ENCODE measurements at regions not wholly inside any gene's neighbourhood (a gene's known extent, or its start where the extent isn't known, plus 50 kb on each side); places are given as distances from the start of the nearest gene placed in this dataset.

GRCh38 chr4:124046190-124046589, 649.6 kb downstream of the SPRY1 start:
- ChIA-PET POLR2A (no interaction called here), CTCF (no interaction called here)
- Histone ChIP-seq H3K27ac (ENCODE audit: low read length in 2 of 2) (no peak overlapping the region), H3K79me2 (ENCODE audit: control insufficient read depth, insufficient read depth, low read length) (no peaks in the 10 kb centered on the region), H3K4me3 (ENCODE audit: control extremely low read depth in 1 of 5, extremely low read depth in 1 of 5, insufficient read depth in 1 of 5, low read depth in 2 of 5, low read length in 4 of 5) (no peak overlapping the region), H2AFZ (ENCODE audit: insufficient read depth, low read depth, low read length, poor library complexity, severe bottlenecking) (no peak overlapping the region), H3K4me1 (ENCODE audit: control insufficient read depth in 2 of 2, insufficient read depth in 2 of 2, low read length in 2 of 2) (no peaks in the 10 kb centered on the region), H3K4me2 (replicated peaks; ENCODE audit: low read depth, low read length, poor library complexity, severe bottlenecking) (no peak overlapping the region), H3K9ac (ENCODE audit: low read length) (no peak overlapping the region), H4K20me1 (ENCODE audit: control insufficient read depth, insufficient read depth, low read length, poor library complexity, severe bottlenecking) (no peaks in the 10 kb centered on the region), H3K36me3 (replicated peaks in 1 of 2; ENCODE audit: control extremely low read depth in 1 of 2, control insufficient read depth in 1 of 2, extremely low read depth in 1 of 2, insufficient read depth in 2 of 2, low read length in 1 of 2) (no peaks in the 10 kb centered on the region), H3K9me3 (ENCODE audit: control extremely low read depth in 1 of 3, control insufficient read depth in 2 of 3, insufficient read depth in 1 of 3, low read length in 2 of 3) (peaks cover 0 to 8% (median 0%) of the 10 kb centered on the region in 3 donors), H3K27me3 (replicated peaks in 1 of 4; ENCODE audit: control extremely low read depth in 1 of 4, control insufficient read depth in 3 of 4, insufficient read depth in 4 of 4, low read length in 3 of 4) (no peaks in the 10 kb centered on the region)
- Mint-ChIP-seq H3K4me1 (no peaks in the 10 kb centered on the region), H3K27ac (no peak overlapping the region), H3K4me3 (no peak overlapping the region), H3K27me3 (no peaks in the 10 kb centered on the region), H3K9me3 (ENCODE audit: insufficient read depth) (no peaks in the 10 kb centered on the region)
- no peak for TF ChIP-seq EZH2 (IDR thresholded peaks at IDR 0.05; ENCODE audit: borderline replicate concordance, insufficient read depth, low read depth, low read length, poor library complexity, severe bottlenecking)
- TF ChIP-seq, protein P1, sequence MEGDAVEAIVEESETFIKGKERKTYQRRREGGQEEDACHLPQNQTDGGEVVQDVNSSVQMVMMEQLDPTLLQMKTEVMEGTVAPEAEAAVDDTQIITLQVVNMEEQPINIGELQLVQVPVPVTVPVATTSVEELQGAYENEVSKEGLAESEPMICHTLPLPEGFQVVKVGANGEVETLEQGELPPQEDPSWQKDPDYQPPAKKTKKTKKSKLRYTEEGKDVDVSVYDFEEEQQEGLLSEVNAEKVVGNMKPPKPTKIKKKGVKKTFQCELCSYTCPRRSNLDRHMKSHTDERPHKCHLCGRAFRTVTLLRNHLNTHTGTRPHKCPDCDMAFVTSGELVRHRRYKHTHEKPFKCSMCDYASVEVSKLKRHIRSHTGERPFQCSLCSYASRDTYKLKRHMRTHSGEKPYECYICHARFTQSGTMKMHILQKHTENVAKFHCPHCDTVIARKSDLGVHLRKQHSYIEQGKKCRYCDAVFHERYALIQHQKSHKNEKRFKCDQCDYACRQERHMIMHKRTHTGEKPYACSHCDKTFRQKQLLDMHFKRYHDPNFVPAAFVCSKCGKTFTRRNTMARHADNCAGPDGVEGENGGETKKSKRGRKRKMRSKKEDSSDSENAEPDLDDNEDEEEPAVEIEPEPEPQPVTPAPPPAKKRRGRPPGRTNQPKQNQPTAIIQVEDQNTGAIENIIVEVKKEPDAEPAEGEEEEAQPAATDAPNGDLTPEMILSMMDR (IDR thresholded peaks at IDR 0.05) = no peak
- WGBS (ENCODE audit: insufficient coverage) = no CpG with 5 or more reads among the region's 2 CpGs
- DNase-seq (no peak), ATAC-seq (ENCODE audit: low read depth) (no peak)
- intact Hi-C loops (cut with micrococcal nuclease) = no loop called here

DNA sequence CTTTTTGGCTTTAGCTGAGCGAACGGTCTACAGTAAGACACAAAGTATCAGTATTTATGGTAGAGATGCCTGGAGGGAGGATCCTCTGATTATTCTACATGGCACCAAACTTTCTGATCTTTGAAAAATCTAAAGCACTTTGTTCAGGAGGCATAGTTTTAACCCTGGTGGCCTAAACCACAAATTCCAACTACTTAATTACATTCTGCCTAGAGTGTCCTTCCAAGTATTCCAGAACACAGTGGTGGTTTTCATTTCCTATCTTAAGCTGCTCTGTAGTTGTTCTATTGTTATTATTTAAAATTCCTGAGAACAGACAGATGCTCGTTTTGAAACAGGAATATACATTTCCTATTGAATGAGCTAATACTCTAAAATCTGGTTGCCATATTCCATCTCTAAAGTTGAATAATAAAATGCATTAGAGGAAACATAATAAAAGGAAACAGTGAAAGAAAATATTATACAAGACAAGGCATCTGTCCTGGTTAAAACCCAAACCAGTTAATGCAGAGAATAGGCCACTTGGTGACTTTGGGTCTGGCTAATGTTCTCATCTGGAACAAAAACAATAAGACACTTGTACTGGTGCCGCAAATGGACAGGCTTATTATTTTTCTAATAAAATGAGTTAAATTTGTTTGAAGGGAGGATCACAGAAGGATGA, 657.4 kb downstream of the SPRY1 start:
- no peaks in the 10 kb centered on the region for H3K4me1 ChIP-seq (ENCODE audit: control insufficient read depth in 2 of 2, insufficient read depth in 2 of 2, low read length in 2 of 2)
- no peaks in the 10 kb centered on the region for H3K27me3 ChIP-seq (replicated peaks in 1 of 4; ENCODE audit: control extremely low read depth in 1 of 4, control insufficient read depth in 3 of 4, insufficient read depth in 4 of 4, low read length in 3 of 4)
- H3K9me3 Mint-ChIP-seq (ENCODE audit: insufficient read depth) = no peaks in the 10 kb centered on the region
- no peaks in the 10 kb centered on the region for H3K27me3 Mint-ChIP-seq
- H3K79me2 ChIP-seq (ENCODE audit: control insufficient read depth, insufficient read depth, low read length) = no peaks in the 10 kb centered on the region
- no peaks in the 10 kb centered on the region for H3K9me3 ChIP-seq (ENCODE audit: control extremely low read depth in 1 of 3, control insufficient read depth in 2 of 3, insufficient read depth in 1 of 3, low read length in 2 of 3)
- WGBS (ENCODE audit: insufficient coverage) = no CpG with 5 or more reads among the region's 4 CpGs
- H3K4me3 Mint-ChIP-seq = no peak overlapping the region
- H3K36me3 ChIP-seq (replicated peaks in 1 of 2; ENCODE audit: control extremely low read depth in 1 of 2, control insufficient read depth in 1 of 2, extremely low read depth in 1 of 2, insufficient read depth in 2 of 2, low read length in 1 of 2) = no peaks in the 10 kb centered on the region
- intact Hi-C loops (cut with micrococcal nuclease) = no loop called here
- POLR2A ChIA-PET = no interaction called here
- no peaks in the 10 kb centered on the region for H3K4me1 Mint-ChIP-seq
- H4K20me1 ChIP-seq (ENCODE audit: control insufficient read depth, insufficient read depth, low read length, poor library complexity, severe bottlenecking) = no peaks in the 10 kb centered on the region
- no peak overlapping the region for H3K27ac ChIP-seq (ENCODE audit: low read length in 2 of 2)
- no peak overlapping the region for H3K4me2 ChIP-seq (replicated peaks; ENCODE audit: low read depth, low read length, poor library complexity, severe bottlenecking)
- ATAC-seq (ENCODE audit: low read depth) = no peak
- no peak overlapping the region for H2AFZ ChIP-seq (ENCODE audit: insufficient read depth, low read depth, low read length, poor library complexity, severe bottlenecking)
- no peak overlapping the region for H3K4me3 ChIP-seq (ENCODE audit: control extremely low read depth in 1 of 5, extremely low read depth in 1 of 5, insufficient read depth in 1 of 5, low read depth in 2 of 5, low read length in 4 of 5)
- no peak for DNase-seq
- CTCF ChIA-PET = no interaction called here
- H3K9ac ChIP-seq (ENCODE audit: low read length) = no peak overlapping the region
- H3K27ac Mint-ChIP-seq = no peak overlapping the region
- TF ChIP-seq, protein P1 (IDR thresholded peaks at IDR 0.05) = no peak
- no peak for TF ChIP-seq EZH2 (IDR thresholded peaks at IDR 0.05; ENCODE audit: borderline replicate concordance, insufficient read depth, low read depth, low read length, poor library complexity, severe bottlenecking)

All from B cell (primary cell).